ENCODE measurements at regions not wholly inside any gene's neighbourhood (a gene's known extent, or its start where the extent isn't known, plus 50 kb on each side); places are given as distances from the start of the nearest gene placed in this dataset.

DNA sequence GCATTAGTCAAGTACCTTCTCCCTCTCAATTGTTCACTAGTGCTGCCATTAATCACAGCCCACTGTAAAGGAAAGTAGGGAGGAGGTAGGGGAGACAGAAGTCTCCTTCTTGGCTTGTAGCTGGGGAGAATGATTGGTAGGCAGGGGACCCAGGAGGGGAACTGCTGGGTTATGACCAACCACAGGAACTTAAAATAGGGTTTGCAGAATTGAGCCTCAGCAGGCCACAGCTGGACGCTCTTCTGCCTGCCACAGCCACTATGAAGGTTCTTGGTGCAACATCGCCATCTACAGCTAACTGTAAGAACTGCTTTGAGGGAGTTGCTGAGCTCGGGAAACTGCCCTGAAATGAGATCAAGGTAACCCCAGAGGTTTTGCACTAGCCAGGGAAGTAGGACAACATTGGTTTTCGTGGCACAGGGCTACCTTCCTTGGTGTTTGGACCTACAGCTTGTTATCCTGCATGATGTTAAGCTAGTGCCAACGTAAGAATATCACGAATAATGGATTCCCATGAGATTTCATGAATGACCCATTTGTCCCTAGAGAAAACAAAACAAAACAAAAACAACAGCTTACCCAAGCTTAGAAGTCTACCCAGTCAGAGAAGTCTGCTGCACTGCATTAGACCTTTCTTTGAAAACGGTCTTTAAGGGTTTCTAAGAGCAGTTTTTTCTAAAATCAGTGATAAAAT lies 787.1 kb upstream of the API5 start:
- TF ChIP-seq POLR2A (IDR thresholded peaks at IDR 0.05; ENCODE audit: low read depth, low read length) (no peak), TAF1 (IDR thresholded peaks at IDR 0.05; ENCODE audit: low read depth, low read length) (no peak), POLR2AphosphoS5 (IDR thresholded peaks at IDR 0.05; ENCODE audit: low read depth, low read length) (no peak)

All from GM12891 (cell line).